ENCODE measurements at regions not wholly inside any gene's neighbourhood (a gene's known extent, or its start where the extent isn't known, plus 50 kb on each side); places are given as distances from the start of the nearest gene placed in this dataset.

- no peaks in the 10 kb centered on the region for H4K20me1 ChIP-seq (ENCODE audit: control insufficient read depth, insufficient read depth, low read depth, low read length)
- H3K9me2 ChIP-seq (replicated peaks; ENCODE audit: control insufficient read depth, low read length): no peaks in the 10 kb centered on the region
- H3K79me2 ChIP-seq (ENCODE audit: control insufficient read depth, low read length): no peaks in the 10 kb centered on the region
- no peak overlapping the region for H3K27ac ChIP-seq (ENCODE audit: low read depth, low read length)
- TF ChIP-seq EZH2phosphoT487 (IDR thresholded peaks at IDR 0.05; ENCODE audit: borderline replicate concordance, low read length) (no peak), CTCF (IDR thresholded peaks at IDR 0.05; ENCODE audit: low read depth, low read length, poor library complexity, severe bottlenecking) (no peak)
- H3K4me2 ChIP-seq (ENCODE audit: low read length): no peak overlapping the region
- H3K27me3 ChIP-seq (ENCODE audit: control insufficient read depth, low read length): no peaks in the 10 kb centered on the region
- no peaks in the 10 kb centered on the region for H3F3A ChIP-seq (ENCODE audit: control insufficient read depth, insufficient read depth)
- H3K9me3 ChIP-seq (ENCODE audit: control insufficient read depth, insufficient read depth, low read length): no peaks in the 10 kb centered on the region
- no peaks in the 10 kb centered on the region for H3K4me1 ChIP-seq (ENCODE audit: control insufficient read depth, low read length)
- no peaks in the 10 kb centered on the region for H3K36me3 ChIP-seq (ENCODE audit: control insufficient read depth, low read length)
- no peak overlapping the region for H3K4me3 ChIP-seq (ENCODE audit: low read length)
Observed at GRCh38 chr1:89451011-89451410, 73.6 kb upstream of the LRRC8B start.

GRCh38 chr1:89453123-89453972 lies 71.3 kb upstream of the LRRC8B start:
- TF ChIP-seq CTCF (IDR thresholded peaks at IDR 0.05; ENCODE audit: low read depth, low read length, poor library complexity, severe bottlenecking) (no peak), EZH2phosphoT487 (IDR thresholded peaks at IDR 0.05; ENCODE audit: borderline replicate concordance, low read length) (no peak)
- Histone ChIP-seq H4K20me1 (ENCODE audit: control insufficient read depth, insufficient read depth, low read depth, low read length) (no peaks in the 10 kb centered on the region), H3K9me2 (replicated peaks; ENCODE audit: control insufficient read depth, low read length) (no peaks in the 10 kb centered on the region), H3K4me3 (ENCODE audit: low read length) (no peak overlapping the region), H3K79me2 (ENCODE audit: control insufficient read depth, low read length) (no peaks in the 10 kb centered on the region), H3K4me1 (ENCODE audit: control insufficient read depth, low read length) (no peaks in the 10 kb centered on the region), H3F3A (ENCODE audit: control insufficient read depth, insufficient read depth) (no peaks in the 10 kb centered on the region), H3K9me3 (ENCODE audit: control insufficient read depth, insufficient read depth, low read length) (no peaks in the 10 kb centered on the region), H3K36me3 (ENCODE audit: control insufficient read depth, low read length) (no peaks in the 10 kb centered on the region), H3K4me2 (ENCODE audit: low read length) (no peak overlapping the region), H3K27ac (ENCODE audit: low read depth, low read length) (no peak overlapping the region), H3K27me3 (ENCODE audit: control insufficient read depth, low read length) (0 out of 2 replicates have a peak, but pooled peaks cover 2% of the 10 kb centered on the region)

GRCh38 chr1:89454845-89455521 lies 69.6 kb upstream of the LRRC8B start:
- no peaks in the 10 kb centered on the region for H3K79me2 ChIP-seq (ENCODE audit: control insufficient read depth, low read length)
- H3F3A ChIP-seq (ENCODE audit: control insufficient read depth, insufficient read depth): no peaks in the 10 kb centered on the region
- H3K9me2 ChIP-seq (replicated peaks; ENCODE audit: control insufficient read depth, low read length): no peaks in the 10 kb centered on the region
- no peak overlapping the region for H3K4me3 ChIP-seq (ENCODE audit: low read length)
- TF ChIP-seq EZH2phosphoT487 (IDR thresholded peaks at IDR 0.05; ENCODE audit: borderline replicate concordance, low read length): no peak
- TF ChIP-seq CTCF (IDR thresholded peaks at IDR 0.05; ENCODE audit: low read depth, low read length, poor library complexity, severe bottlenecking): peak; percentile 39
- H3K4me2 ChIP-seq (ENCODE audit: low read length): no peak overlapping the region
- no peaks in the 10 kb centered on the region for H3K36me3 ChIP-seq (ENCODE audit: control insufficient read depth, low read length)
- H3K9me3 ChIP-seq (ENCODE audit: control insufficient read depth, insufficient read depth, low read length): no peaks in the 10 kb centered on the region
- no peaks in the 10 kb centered on the region for H4K20me1 ChIP-seq (ENCODE audit: control insufficient read depth, insufficient read depth, low read depth, low read length)
- H3K4me1 ChIP-seq (ENCODE audit: control insufficient read depth, low read length): no peaks in the 10 kb centered on the region
- H3K27me3 ChIP-seq (ENCODE audit: control insufficient read depth, low read length): 0 out of 2 replicates have a peak, but pooled peaks cover 2% of the 10 kb centered on the region
- no peak overlapping the region for H3K27ac ChIP-seq (ENCODE audit: low read depth, low read length)

Data from DOHH2 (cell line).